ENCODE measurements at regions not wholly inside any gene's neighbourhood (a gene's known extent, or its start where the extent isn't known, plus 50 kb on each side); places are given as distances from the start of the nearest gene placed in this dataset.

- Histone ChIP-seq H2BK120ac (ENCODE audit: low read depth, low read length, poor library complexity, severe bottlenecking) (no peak overlapping the region), H2BK15ac (ENCODE audit: low read depth, low read length) (no peak overlapping the region)
- no CpG with 5 or more reads among the region's 2 CpGs for WGBS (ENCODE audit: extremely low coverage, insufficient read length, low lambda C conversion rate)
Measured at GRCh38 chr4:34920032-34920431, 1324.3 kb downstream of the ARAP2 start.

More at GRCh38 chr4:34920032-34920431, 1324.3 kb downstream of the ARAP2 start:
- H3K27me3 ChIP-seq (ENCODE audit: insufficient read depth, low read length): no peaks in the 10 kb centered on the region
- no peak overlapping the region for H4K8ac ChIP-seq (replicated peaks; ENCODE audit: insufficient read length, low read depth, low read length)
- H3K9ac ChIP-seq (ENCODE audit: extremely low read depth, insufficient read length, low read length): no peak overlapping the region
- no peak overlapping the region for H2BK20ac ChIP-seq (ENCODE audit: low read depth, low read length, poor library complexity, severe bottlenecking)
- H3K23ac ChIP-seq (ENCODE audit: insufficient read length, low read depth, low read length): no peak overlapping the region
- H3K79me2 ChIP-seq (ENCODE audit: insufficient read depth, low read length): no peaks in the 10 kb centered on the region
- Mint-ChIP-seq H3K27ac (no peak overlapping the region), H3K4me1 (no peaks in the 10 kb centered on the region), H3K36me3 (ENCODE audit: insufficient read depth in 1 of 3, low read depth in 3 of 3) (no peaks in the 10 kb centered on the region), H3K27me3 (ENCODE audit: low read depth) (no peaks in the 10 kb centered on the region), H3K9me3 (no peaks in the 10 kb centered on the region), H3K4me3 (no peak overlapping the region)
- no peak overlapping the region for H2AK5ac ChIP-seq (ENCODE audit: insufficient read length, low read length)
- H3K4ac ChIP-seq (ENCODE audit: low read depth, low read length): no peak overlapping the region
- H3K14ac ChIP-seq (ENCODE audit: insufficient read depth, low read length): no peak overlapping the region
- no peak overlapping the region for H3K4me2 ChIP-seq (ENCODE audit: insufficient read depth, insufficient read length, low read length)
- DNase-seq: no peak
- no peak for TF ChIP-seq CTCF (conservative IDR thresholded peaks at IDR 0.05)
- H3K23me2 ChIP-seq (ENCODE audit: insufficient read length, low read depth, low read length, poor library complexity, severe bottlenecking): no peaks in the 10 kb centered on the region
- H2BK12ac ChIP-seq (ENCODE audit: insufficient read length, low read depth, low read length): no peak overlapping the region
- H3K18ac ChIP-seq (ENCODE audit: insufficient read length, low read depth, low read length): no peak overlapping the region
- H3T11ph ChIP-seq (ENCODE audit: low read length): no peak overlapping the region
- no peak overlapping the region for H3K27ac ChIP-seq (ENCODE audit: insufficient read length, low read depth, low read length)
- H3K4me1 ChIP-seq (ENCODE audit: insufficient read depth, low read length): no peaks in the 10 kb centered on the region
- H4K91ac ChIP-seq (ENCODE audit: insufficient read length, low read depth, low read length): no peak overlapping the region
- H3K9me3 ChIP-seq (ENCODE audit: control insufficient read depth, low read depth, low read length): no peaks in the 10 kb centered on the region
- no peaks in the 10 kb centered on the region for H4K20me1 ChIP-seq (ENCODE audit: control insufficient read depth, insufficient read depth, insufficient read length)
- no peaks in the 10 kb centered on the region for H3K79me1 ChIP-seq (ENCODE audit: insufficient read depth, low read depth, low read length, poor library complexity, severe bottlenecking)
- H2BK5ac ChIP-seq (ENCODE audit: insufficient read length, low read length): no peak overlapping the region
- no peak overlapping the region for H4K5ac ChIP-seq (ENCODE audit: insufficient read length, low read depth, low read length)
- no peak overlapping the region for H2AFZ ChIP-seq (ENCODE audit: low read length)
- H3K56ac ChIP-seq (ENCODE audit: insufficient read length, low read depth, low read length): no peak overlapping the region

Measured in H9 (cell line).